Activated CD8-positive, alpha-beta memory T cell treated with anti-CD3 and anti-CD28 coated beads for 36 hours (primary cell): ENCODE measurements at regions not wholly inside any gene's neighbourhood (a gene's known extent, or its start where the extent isn't known, plus 50 kb on each side); places are given as distances from the start of the nearest gene placed in this dataset.
"Not testable (repeated sequence)": the region's sequence is repeated elsewhere in the genome, so short reads cannot be mapped to it uniquely, and the experiment has no call there.

Experiments
- CTCF ChIA-PET: fragments of 350-600 bp; sonication (Branson Sonifier 250); formaldehyde crosslinking; loops from one replicate; lab custom pipeline; 2021; ENCODE audit warnings: antibody characterized with exemption; lab: Charles Lee
- POLR2A ChIA-PET: fragments of 350-600 bp; sonication (Branson Sonifier 250); formaldehyde crosslinking; loops from one replicate; lab custom pipeline; 2021; ENCODE audit warnings: antibody characterized with exemption; lab: Charles Lee

DNA sequence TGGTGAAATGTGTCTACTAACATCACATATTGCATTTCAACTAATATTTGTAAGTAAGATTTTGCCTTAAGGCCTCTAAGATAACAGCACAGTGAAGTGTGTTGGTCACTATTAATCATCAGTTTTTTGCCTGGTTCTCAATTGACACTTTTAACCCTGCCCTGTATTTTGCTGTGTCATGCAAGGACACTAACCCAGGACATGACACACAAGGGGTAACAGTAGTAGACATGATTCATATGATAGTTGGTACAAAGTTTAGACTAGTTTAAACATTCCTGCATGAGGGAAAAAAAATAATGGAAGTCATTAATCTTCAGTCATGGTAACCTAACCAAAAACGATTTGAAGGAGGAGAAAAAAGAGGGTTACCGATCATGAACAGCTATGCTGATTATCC, 207.0 kb downstream of the DEPDC1B start:
- POLR2A ChIA-PET, result no interaction called here

DNA sequence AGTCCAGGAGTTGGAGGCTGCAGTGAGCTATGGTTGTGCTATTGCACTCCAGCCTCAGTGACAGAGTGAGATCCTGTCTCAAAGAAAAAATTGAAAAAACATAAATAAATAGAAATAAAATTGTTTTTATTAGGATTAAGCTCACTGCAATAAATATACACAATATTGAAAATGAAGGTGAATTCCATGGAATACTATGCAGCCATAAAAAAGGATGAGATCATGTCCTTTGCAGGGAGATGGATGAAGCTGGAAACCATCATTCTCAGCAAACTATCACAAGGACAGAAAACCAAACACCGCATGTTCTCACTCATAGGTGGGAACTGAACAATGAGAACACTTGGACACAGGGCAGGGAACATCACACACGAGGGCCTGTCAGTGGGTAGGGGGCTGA, 207.6 kb downstream of the DEPDC1B start:
- CTCF ChIA-PET, result not testable (repeated sequence)

More for the DNA sequence above, 207.0 kb downstream of the DEPDC1B start:
- CTCF ChIA-PET, result no interaction called here

DNA sequence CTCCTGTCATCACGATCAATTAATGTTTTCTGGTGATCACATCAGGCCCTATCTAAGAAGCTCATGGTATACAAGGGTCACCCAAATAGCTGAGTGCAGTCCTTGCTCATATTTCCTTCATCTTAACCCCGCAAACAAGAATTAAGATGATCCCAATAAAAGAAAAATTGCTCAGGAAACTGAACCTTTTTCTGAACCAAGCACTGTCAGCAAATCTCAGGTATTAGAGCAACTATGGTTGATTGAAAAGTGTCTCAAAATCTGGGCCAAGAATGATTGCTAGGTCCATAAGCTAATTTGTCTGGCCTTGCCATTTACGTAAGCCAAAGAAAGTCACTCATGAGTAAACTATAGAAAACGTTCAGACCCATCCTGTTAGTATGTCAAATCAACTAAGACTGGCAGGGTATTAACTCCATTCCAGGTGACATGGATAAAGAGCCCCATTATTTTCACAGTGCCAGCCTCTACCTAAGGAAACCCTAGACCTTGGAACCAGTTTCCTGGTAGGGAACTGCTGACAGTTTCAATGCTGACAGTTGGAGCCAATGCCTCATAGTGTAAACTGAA, 209.3 kb downstream of the DEPDC1B start:
- POLR2A ChIA-PET, result no interaction called here

More for the DNA sequence above, 207.6 kb downstream of the DEPDC1B start:
- POLR2A ChIA-PET, result not testable (repeated sequence)

DNA sequence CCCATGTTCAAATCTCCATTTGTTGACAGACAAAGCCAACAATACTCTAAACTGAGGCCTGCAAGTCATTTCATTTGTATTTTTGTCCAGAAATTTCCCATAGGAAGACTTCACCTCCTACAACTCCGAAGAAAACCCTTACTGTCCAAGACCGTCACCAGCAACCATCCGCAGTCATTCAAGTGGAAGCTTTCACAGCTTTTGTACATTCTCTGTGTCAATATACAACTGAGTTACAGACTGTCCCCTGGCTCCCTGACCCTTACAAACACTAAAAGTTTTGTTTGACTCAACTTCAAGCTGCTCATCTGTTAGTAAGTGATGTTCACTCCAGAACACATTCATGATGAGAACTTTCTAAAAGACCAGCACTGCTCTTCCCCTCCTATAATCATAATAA, 210.1 kb downstream of the DEPDC1B start:
- ChIA-PET POLR2A (no interaction called here), CTCF (no interaction called here)

More for the DNA sequence above, 209.3 kb downstream of the DEPDC1B start:
- CTCF ChIA-PET, result no interaction called here

DNA sequence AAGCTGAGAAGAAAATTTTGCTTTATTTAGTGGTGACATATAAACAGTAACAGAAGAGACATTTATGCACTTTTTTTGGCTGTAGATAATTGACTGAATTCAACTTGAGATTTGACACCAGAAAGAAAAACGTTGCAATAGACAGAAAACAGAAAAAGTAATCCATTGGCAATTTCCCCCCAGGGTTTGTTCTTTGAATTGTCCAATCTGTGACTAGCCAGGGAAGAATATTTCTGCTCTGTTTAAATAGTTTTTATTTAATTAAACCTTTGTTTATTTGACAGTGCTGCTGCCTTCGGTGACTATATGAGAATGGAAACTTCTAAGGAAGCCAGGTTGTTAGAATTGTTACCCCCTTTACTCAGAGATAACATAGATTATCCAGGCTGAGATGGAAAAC, 210.6 kb downstream of the DEPDC1B start:
- CTCF ChIA-PET, result no interaction called here
- POLR2A ChIA-PET, result no interaction called here

DNA sequence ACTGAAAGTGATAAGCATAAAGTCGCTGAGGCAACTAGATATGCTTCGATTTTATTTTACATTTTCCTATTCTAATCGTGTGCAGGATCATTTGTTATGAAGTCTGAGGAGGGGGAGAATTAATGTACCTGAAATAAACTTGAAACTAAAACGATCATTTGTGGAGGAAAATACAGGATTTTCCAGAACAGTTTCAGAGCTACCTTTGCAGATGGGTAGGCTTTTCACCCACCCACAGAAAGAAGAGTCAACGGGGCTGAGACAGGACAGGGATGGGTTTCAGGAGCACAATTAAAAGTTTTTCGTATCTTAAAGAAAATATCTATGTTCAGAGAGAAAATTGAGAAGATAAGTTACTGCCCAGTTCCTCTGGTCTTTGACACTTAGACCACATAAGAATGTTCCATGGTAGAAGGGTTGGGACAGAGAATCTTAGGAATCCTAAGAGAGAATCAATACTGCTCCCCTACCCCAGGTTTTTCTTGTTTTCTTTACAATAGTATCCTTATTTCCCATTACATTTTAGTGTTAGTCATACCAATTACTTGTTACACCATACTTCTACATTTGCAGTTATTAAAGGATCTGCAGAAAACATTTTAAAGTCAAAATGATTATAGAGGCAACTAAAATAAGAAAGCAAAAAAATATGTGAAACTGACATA, 211.4 kb downstream of the DEPDC1B start:
- POLR2A ChIA-PET, result no interaction called here
- CTCF ChIA-PET, result no interaction called here

DNA sequence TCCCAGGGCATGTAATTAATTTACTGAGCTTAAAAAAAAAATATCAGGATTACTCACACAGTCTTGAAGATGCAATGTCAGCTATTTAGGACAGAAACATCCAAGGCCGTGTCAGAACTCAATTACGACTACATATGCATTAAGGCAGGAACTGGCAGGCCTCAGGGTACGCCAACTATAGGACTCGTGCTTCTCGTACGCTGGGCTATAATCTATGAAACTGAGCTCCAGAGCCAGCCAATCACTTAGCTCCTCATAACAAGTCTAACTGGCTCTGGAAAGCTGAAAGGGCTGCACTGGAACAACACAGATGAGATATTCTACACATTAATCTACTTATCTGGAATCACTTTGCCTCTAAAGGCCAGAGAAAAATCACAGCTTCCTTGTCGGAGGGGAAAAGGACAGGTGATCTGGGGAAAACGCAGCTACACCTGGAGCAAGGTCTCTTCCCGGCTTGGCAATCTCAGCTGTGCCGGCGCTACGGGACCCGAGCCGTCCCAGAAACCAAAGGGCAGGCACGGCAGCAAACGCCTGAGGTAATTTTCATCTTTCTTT, 212.0 kb downstream of the DEPDC1B start:
- ChIA-PET CTCF (no interaction called here), POLR2A (no interaction called here)

DNA sequence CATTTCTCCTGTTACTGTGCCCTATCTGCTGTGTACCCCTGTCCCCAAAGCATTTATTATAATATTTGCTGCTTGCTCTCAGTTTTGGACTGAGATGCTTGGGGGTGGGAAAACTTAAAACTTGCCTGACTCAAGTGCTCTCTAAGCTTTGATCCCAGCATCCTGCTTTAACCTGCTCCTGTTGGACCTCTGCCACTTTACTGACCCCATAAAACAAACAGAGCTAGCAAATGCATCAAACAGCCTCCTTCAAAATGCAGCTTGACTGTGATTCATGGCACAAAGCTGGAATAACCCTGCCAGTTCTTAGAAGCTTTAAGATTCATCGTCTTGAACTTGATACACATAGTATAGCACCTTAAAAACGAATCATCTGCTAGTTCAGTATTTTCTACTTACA, 212.5 kb downstream of the DEPDC1B start:
- ChIA-PET POLR2A (no interaction called here), CTCF (no interaction called here)

DNA sequence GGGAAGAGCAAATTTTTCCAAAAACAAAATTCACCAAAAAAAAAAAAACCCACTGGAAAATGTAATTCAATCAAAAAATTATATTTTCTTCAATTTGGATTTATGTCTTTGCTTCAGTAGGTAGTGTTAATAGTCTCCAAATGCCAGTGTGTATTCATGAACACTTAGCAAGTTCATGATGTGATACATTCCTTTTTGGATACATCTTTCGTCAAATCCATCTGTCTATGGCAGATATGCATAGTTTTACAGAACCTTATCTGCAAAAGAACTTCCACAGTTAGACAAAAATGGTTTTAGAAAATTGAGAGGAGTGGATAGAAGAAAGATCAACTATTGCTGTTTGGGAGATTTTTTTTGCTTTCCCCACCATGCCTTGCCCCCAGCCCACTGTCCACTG, 214.6 kb downstream of the DEPDC1B start:
- ChIA-PET POLR2A (no interaction called here), CTCF (interaction anchor here (0.6 kb wide), 1 partner anchor 949 kb away, joined by 6 read pairs; no protein-coding TSS in a partner anchor)

DNA sequence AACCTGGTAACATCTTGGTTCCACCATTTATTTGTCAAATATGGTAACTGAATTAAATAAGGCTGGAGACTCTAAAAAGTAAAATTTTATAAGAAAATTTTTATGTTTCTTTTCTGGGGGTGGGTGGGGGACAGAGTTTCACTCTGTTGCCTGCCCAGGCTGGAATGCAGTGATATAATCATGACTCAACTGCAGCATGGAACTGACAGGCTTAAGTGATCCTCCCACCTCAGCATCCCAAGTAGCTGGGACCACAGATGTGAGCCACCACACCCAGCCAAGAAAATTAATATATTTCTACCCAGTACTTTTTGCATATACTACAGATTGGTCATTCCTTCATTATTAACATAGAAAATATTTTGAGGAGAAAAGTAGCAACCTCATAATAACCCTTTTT, 216.9 kb downstream of the DEPDC1B start:
- POLR2A ChIA-PET, result no interaction called here

DNA sequence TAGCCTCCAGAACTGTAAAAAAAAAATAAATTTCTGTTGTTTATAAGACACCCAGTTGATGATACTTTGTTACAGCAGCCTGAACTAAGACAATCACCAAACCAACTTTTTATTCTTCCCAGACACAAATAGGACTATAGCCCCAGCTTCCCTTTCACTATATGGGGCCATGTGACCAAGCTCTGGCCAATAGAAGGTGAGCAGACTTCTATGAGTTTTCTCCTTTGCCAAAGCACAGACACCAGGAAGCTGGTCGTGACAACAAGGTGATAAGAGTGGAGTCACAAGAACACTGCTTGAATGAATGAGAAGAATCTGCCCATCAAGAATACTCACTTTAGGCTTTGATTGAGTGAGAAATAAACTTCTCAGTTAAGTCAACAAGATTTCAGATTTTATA, 217.7 kb downstream of the DEPDC1B start:
- ChIA-PET POLR2A (no interaction called here), CTCF (no interaction called here)

More for the DNA sequence above, 216.9 kb downstream of the DEPDC1B start:
- CTCF ChIA-PET, result no interaction called here

DNA sequence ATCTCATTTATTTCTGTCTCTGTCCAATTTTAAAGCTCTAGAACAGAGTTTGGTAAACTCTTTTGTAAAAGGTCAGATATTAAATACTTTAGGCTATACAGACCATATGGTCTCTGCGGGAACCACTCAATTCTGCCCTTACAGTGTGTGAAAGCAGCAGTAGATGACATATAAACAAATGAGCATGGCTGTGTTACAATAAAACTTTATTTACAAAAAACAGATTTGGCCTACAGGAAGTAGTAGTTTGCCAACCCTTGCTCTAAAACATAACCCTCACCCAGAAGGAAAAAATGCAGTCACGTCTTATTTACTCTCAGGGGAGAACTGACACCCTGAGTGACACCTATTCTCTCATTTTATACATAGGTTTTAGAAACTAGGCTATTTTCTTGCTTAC, 220.4 kb downstream of the DEPDC1B start:
- CTCF ChIA-PET, result no interaction called here
- POLR2A ChIA-PET, result no interaction called here

DNA sequence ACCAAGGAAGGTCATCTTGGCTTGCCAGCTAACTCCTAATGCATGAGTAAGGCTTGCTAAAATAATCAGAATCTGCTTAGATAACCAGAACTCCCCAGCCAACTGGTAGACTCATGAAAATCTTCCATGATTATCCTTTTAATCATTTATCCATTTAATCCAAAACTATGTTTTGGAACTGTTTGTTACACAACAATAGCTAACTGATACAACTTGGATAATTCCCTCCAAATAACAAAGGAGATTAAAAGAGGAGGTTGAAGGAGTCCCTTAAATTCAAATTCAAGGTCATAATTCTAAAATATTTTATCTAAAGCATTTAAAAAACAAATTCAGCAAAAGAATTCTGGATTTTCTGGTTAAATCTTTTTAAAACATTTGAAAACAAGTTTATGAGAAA, 222.1 kb downstream of the DEPDC1B start:
- CTCF ChIA-PET, result no interaction called here
- POLR2A ChIA-PET, result no interaction called here

DNA sequence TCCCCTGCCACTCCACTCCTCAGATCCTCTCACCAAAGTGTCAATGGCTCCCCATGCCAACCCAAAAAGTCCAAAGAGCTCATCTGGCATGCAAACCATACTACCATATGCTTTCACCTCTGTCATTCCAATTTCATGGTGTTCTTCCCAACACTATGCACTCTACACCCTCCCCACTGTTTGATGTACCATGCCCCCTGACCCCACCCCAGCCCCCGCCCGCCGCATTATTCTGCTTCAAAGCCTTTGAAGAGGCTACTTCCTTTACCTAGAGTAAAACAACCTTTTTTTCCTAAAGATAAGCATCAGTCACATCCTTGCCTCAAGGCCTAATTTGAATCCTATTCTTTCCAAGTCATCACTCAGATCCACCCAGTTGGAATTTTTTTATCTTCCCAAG, 226.3 kb downstream of the DEPDC1B start:
- ChIA-PET POLR2A (no interaction called here), CTCF (no interaction called here)

DNA sequence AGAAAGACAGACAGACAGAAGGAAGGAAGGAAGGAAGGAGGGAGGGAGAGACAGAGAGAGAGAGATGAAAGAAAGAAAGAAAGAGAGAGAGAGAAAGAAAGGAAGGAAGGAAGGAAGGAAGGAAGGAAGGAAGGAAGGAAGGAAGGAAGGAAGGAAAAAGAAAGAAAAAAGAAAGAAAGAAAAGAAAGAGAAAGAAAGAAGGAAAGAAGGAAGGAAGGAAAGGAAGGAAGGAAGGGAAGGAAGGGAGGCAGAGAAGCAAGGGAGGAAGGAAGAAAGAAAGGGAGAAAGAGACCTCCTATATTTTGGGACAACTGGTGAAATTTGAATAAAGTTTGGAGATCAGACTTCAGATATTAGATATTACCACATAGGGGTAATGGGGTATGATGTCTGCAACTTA, 226.9 kb downstream of the DEPDC1B start:
- POLR2A ChIA-PET, CTCF ChIA-PET: not testable (repeated sequence)

DNA sequence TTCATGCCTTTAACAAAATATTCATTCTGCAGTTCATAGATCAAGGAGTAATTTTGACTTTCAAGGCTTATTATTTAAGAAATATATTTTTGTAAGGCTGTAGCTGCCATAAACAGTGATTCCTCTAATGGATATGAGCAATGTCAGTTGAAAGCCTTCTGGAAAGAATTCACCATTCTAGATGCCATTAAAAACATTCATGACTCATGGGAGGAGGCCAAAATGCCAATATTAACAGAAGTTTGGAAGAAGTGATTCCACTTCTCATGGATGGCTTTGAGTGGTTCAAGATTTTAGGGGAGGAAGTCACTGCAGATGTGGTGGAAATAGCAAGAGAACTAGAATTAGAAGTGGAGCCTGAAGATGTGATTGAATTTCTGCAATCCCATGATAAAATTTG, 229.1 kb downstream of the DEPDC1B start:
- ChIA-PET POLR2A (no interaction called here), CTCF (no interaction called here)

DNA sequence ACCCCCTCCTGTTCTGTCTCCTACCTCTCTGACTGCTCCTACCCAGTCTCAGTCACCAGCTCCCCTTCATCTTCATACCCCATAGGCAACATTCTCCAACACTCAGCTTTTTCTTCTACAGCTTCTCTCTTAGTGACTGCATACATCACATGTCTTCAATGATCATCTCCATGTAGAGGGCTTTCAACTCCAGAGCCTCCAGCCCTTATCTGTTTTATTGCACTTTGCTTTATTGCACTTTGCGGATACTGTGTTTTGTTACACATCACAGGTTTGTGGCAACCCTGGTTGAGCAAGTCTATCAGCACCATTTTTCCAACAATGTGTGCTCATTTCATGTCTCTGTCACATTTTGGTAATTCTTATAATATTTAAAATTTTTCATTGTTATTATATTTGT, 230.7 kb downstream of the DEPDC1B start:
- POLR2A ChIA-PET, result no interaction called here
- CTCF ChIA-PET, result no interaction called here

DNA sequence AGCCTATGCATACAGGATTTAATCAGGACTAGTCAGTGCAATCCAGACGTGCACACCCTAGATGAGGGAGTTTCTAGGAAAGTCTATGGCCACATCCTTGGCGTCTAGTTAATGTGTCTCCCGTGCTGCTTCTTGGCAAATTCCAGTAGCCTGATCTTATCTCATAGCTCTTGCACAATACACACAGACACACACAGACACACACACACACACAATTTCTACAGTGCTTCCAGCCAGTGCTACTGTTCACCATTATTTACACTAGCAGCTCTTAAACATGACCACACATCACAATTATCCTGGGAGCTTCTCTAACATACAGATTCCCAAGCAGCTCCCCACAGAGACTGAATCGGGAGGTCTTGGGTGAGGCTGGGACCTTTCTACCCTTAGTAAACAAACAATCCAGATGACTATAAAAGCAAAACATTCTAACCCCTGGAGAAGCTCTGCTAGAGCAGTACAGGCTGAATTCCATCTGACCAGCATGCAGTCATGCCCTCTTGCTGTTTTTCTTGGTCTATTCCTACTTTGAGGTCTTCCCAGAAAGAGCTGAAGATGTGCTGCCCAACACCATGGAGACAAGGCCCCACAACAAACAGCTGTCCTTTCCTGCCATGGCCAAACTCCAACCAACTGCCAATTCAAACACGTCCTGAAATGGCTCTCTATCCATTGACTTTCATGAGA, 236.6 kb downstream of the DEPDC1B start:
- ChIA-PET CTCF (no interaction called here), POLR2A (no interaction called here)

DNA sequence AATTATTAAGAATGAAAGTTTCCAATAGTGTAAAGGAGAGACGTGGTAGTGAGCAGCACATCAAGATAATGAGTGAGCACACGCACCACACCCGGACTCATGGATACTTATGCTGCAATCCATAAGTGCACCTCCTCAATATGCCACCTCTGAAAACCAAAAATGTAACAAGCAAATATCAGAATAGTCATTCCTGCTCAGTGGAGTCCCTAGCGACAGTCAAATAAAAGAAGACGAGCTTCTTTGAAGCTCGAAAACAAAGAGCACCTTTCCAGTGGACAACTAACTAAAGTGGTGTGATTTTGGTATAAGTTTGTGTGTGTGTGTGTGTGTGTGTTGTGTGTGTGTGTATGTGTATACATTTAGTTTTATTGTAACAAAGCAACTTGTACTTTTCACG, 241.3 kb downstream of the DEPDC1B start:
- POLR2A ChIA-PET, result no interaction called here

DNA sequence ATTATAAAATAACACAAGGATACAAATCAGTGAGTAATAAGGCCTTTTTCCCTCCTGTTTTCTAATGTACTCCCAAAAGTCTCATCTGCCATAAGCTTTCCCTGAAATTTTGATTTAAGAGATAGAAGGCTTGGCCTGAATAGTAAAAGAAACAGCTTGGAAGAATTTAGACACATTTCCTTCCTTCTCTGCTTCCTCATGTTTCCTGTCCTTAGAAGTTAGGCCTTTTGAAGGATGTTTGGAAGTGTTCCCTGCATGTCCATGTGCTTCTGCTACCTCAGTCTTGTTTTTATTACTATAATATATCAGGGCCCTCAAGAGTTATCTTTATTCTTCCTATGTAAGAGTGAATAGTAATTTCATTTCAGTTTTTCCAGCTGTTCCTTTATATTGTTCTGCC, 242.7 kb downstream of the DEPDC1B start:
- ChIA-PET POLR2A (no interaction called here), CTCF (no interaction called here)

More for the DNA sequence above, 241.3 kb downstream of the DEPDC1B start:
- CTCF ChIA-PET, result no interaction called here

DNA sequence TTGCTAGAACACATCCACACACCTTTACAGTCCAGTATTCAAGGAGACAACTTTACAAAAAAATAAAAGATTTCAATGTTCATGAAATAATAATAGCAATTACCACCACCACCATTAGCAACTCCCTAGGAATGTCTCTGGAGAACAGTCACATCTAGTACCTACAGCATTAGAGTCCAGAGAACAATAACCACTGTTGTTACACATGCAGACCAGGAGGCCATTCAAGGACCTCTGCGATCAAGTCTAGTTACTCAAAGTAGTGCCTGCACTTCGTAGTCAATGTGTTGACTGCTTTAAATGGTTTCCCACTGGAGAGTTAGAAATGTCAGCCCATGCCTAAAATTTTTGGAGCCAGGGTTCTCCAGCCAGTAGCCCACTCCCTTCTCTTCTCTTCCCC, 244.4 kb downstream of the DEPDC1B start:
- ChIA-PET POLR2A (no interaction called here), CTCF (no interaction called here)
